Activated T-cell treated with anti-CD3 and anti-CD28 coated beads, Interleukin-2, amount 50 U/mL, for 24 hours (primary cell): ENCODE measurements at regions not wholly inside any gene's neighbourhood (a gene's known extent, or its start where the extent isn't known, plus 50 kb on each side); places are given as distances from the start of the nearest gene placed in this dataset.
"Not testable (repeated sequence)": the region's sequence is repeated elsewhere in the genome, so short reads cannot be mapped to it uniquely, and the experiment has no call there.

Experiments
- DNase-seq: peaks from one replicate; pipeline ENCODE4 v3.0.0-alpha.2; 2020
- H3K27ac Mint-ChIP-seq: 2 replicates; pipeline ENCODE4 v1.8.0; 2020; ENCODE audit warnings: mild to moderate bottlenecking, mixed read lengths
- H3K27me3 Mint-ChIP-seq: 2 replicates; pipeline ENCODE4 v1.8.0; 2020; ENCODE audit warnings: mixed read lengths
- H3K36me3 Mint-ChIP-seq: 2 replicates; pipeline ENCODE4 v1.8.0; 2020; ENCODE audit warnings: low read depth, mixed read lengths
- H3K4me1 Mint-ChIP-seq: 2 replicates; pipeline ENCODE4 v1.8.0; 2020; ENCODE audit warnings: low read depth, mixed read lengths
- H3K4me3 Mint-ChIP-seq: 2 replicates; pipeline ENCODE4 v1.8.0; 2020; ENCODE audit warnings: mild to moderate bottlenecking, moderate library complexity, mixed read lengths
- H3K9me3 Mint-ChIP-seq: 2 replicates; pipeline ENCODE4 v1.8.0; 2020; ENCODE audit warnings: mixed read lengths

GRCh38 chr10:106267591-106267990, 896.9 kb downstream of the SORCS1 start:
- no peak for DNase-seq
- no peak overlapping the region for H3K27ac Mint-ChIP-seq
- H3K4me1 Mint-ChIP-seq = no peaks in the 10 kb centered on the region
- no peaks in the 10 kb centered on the region for H3K27me3 Mint-ChIP-seq
- H3K36me3 Mint-ChIP-seq = no peaks in the 10 kb centered on the region
- H3K9me3 Mint-ChIP-seq = peaks cover 5% of the 10 kb centered on the region
- no peak overlapping the region for H3K4me3 Mint-ChIP-seq

GRCh38 chr10:106257432-106257831, 907.1 kb downstream of the SORCS1 start:
- not testable (repeated sequence) for H3K27ac Mint-ChIP-seq, H3K36me3 Mint-ChIP-seq, H3K9me3 Mint-ChIP-seq, H3K27me3 Mint-ChIP-seq, DNase-seq, H3K4me1 Mint-ChIP-seq, H3K4me3 Mint-ChIP-seq

- Mint-ChIP-seq H3K9me3 (peaks cover 7% of the 10 kb centered on the region), H3K36me3 (no peaks in the 10 kb centered on the region), H3K4me3 (no peak overlapping the region), H3K4me1 (no peaks in the 10 kb centered on the region), H3K27me3 (no peaks in the 10 kb centered on the region), H3K27ac (no peak overlapping the region)
- no peak for DNase-seq
These were observed 909.3 kb downstream of the SORCS1 start for GRCh38 chr10:106255111-106255678.

GRCh38 chr10:106254071-106254470, 910.4 kb downstream of the SORCS1 start:
- H3K27me3 Mint-ChIP-seq = no peaks in the 10 kb centered on the region
- no peaks in the 10 kb centered on the region for H3K36me3 Mint-ChIP-seq
- H3K9me3 Mint-ChIP-seq = peaks cover 6% of the 10 kb centered on the region
- H3K4me1 Mint-ChIP-seq = no peaks in the 10 kb centered on the region
- no peak overlapping the region for H3K4me3 Mint-ChIP-seq
- DNase-seq = no peak
- no peak overlapping the region for H3K27ac Mint-ChIP-seq

GRCh38 chr10:106252541-106252940, 912.0 kb downstream of the SORCS1 start:
- no peaks in the 10 kb centered on the region for H3K36me3 Mint-ChIP-seq
- H3K27me3 Mint-ChIP-seq = no peaks in the 10 kb centered on the region
- H3K4me1 Mint-ChIP-seq = no peaks in the 10 kb centered on the region
- DNase-seq = no peak
- peaks cover 6% of the 10 kb centered on the region for H3K9me3 Mint-ChIP-seq
- H3K27ac Mint-ChIP-seq = no peak overlapping the region
- H3K4me3 Mint-ChIP-seq = no peak overlapping the region

- H3K4me3 Mint-ChIP-seq = no peak overlapping the region
- no peaks in the 10 kb centered on the region for H3K4me1 Mint-ChIP-seq
- no peaks in the 10 kb centered on the region for H3K36me3 Mint-ChIP-seq
- DNase-seq = no peak
- H3K27me3 Mint-ChIP-seq = no peaks in the 10 kb centered on the region
- H3K9me3 Mint-ChIP-seq = peaks cover 6% of the 10 kb centered on the region
- no peak overlapping the region for H3K27ac Mint-ChIP-seq
These were observed 912.9 kb downstream of the SORCS1 start for GRCh38 chr10:106251573-106251972.

GRCh38 chr10:106242301-106242700, 922.2 kb downstream of the SORCS1 start:
- Mint-ChIP-seq H3K27me3 (no peaks in the 10 kb centered on the region), H3K4me3 (no peak overlapping the region), H3K9me3 (peaks cover 2% of the 10 kb centered on the region), H3K4me1 (no peaks in the 10 kb centered on the region), H3K36me3 (no peaks in the 10 kb centered on the region), H3K27ac (no peak overlapping the region)
- no peak for DNase-seq

- Mint-ChIP-seq H3K27me3 (no peaks in the 10 kb centered on the region), H3K4me1 (no peaks in the 10 kb centered on the region), H3K4me3 (no peak overlapping the region), H3K9me3 (no peaks in the 10 kb centered on the region), H3K27ac (no peak overlapping the region), H3K36me3 (no peaks in the 10 kb centered on the region)
- DNase-seq = no peak
These were observed 937.7 kb downstream of the SORCS1 start for GRCh38 chr10:106226828-106227227.

GRCh38 chr10:106226142-106226541, 938.4 kb downstream of the SORCS1 start:
- no peaks in the 10 kb centered on the region for H3K27me3 Mint-ChIP-seq
- DNase-seq = no peak
- no peaks in the 10 kb centered on the region for H3K36me3 Mint-ChIP-seq
- peaks cover under 1% of the 10 kb centered on the region for H3K9me3 Mint-ChIP-seq
- no peak overlapping the region for H3K4me3 Mint-ChIP-seq
- no peak overlapping the region for H3K27ac Mint-ChIP-seq
- H3K4me1 Mint-ChIP-seq = no peaks in the 10 kb centered on the region

- Mint-ChIP-seq H3K27me3 (no peaks in the 10 kb centered on the region), H3K27ac (no peak overlapping the region), H3K9me3 (peaks cover 4% of the 10 kb centered on the region), H3K36me3 (no peaks in the 10 kb centered on the region), H3K4me3 (no peak overlapping the region), H3K4me1 (no peaks in the 10 kb centered on the region)
- DNase-seq = no peak
These were observed 939.8 kb downstream of the SORCS1 start for GRCh38 chr10:106224676-106225075.

GRCh38 chr10:106217627-106218026, 946.9 kb downstream of the SORCS1 start:
- H3K4me1 Mint-ChIP-seq = no peaks in the 10 kb centered on the region
- no peaks in the 10 kb centered on the region for H3K27me3 Mint-ChIP-seq

GRCh38 chr10:106216085-106216484, 948.4 kb downstream of the SORCS1 start:
- no peaks in the 10 kb centered on the region for H3K27me3 Mint-ChIP-seq
- no peaks in the 10 kb centered on the region for H3K36me3 Mint-ChIP-seq
- peaks cover 8% of the 10 kb centered on the region for H3K9me3 Mint-ChIP-seq
- DNase-seq = no peak
- no peaks in the 10 kb centered on the region for H3K4me1 Mint-ChIP-seq
- H3K4me3 Mint-ChIP-seq = no peak overlapping the region
- H3K27ac Mint-ChIP-seq = no peak overlapping the region

More at GRCh38 chr10:106217627-106218026, 946.9 kb downstream of the SORCS1 start:
- no peak overlapping the region for H3K27ac Mint-ChIP-seq
- no peaks in the 10 kb centered on the region for H3K36me3 Mint-ChIP-seq
- peaks cover 7% of the 10 kb centered on the region for H3K9me3 Mint-ChIP-seq
- H3K4me3 Mint-ChIP-seq = no peak overlapping the region
- DNase-seq = no peak

- Mint-ChIP-seq H3K9me3 (peaks cover 9% of the 10 kb centered on the region), H3K4me3 (no peak overlapping the region), H3K36me3 (no peaks in the 10 kb centered on the region), H3K27me3 (no peaks in the 10 kb centered on the region), H3K27ac (no peak overlapping the region), H3K4me1 (no peaks in the 10 kb centered on the region)
- DNase-seq = no peak
These were observed 950.3 kb downstream of the SORCS1 start for GRCh38 chr10:106214243-106214642.

- H3K4me3 Mint-ChIP-seq = no peak overlapping the region
- DNase-seq = no peak
- no peaks in the 10 kb centered on the region for H3K36me3 Mint-ChIP-seq
- H3K27ac Mint-ChIP-seq = no peak overlapping the region
- H3K27me3 Mint-ChIP-seq = no peaks in the 10 kb centered on the region
- H3K9me3 Mint-ChIP-seq = peaks cover 9% of the 10 kb centered on the region
- H3K4me1 Mint-ChIP-seq = no peaks in the 10 kb centered on the region
These were observed 951.0 kb downstream of the SORCS1 start for GRCh38 chr10:106213493-106213892.

- Mint-ChIP-seq H3K36me3 (no peaks in the 10 kb centered on the region), H3K27ac (no peak overlapping the region), H3K4me1 (no peaks in the 10 kb centered on the region), H3K27me3 (no peaks in the 10 kb centered on the region), H3K4me3 (no peak overlapping the region), H3K9me3 (no peaks in the 10 kb centered on the region)
- no peak for DNase-seq
These were observed 966.2 kb downstream of the SORCS1 start for GRCh38 chr10:106198275-106198674.

GRCh38 chr10:106189292-106189691, 975.2 kb downstream of the SORCS1 start:
- Mint-ChIP-seq H3K27me3 (no peaks in the 10 kb centered on the region), H3K27ac (no peak overlapping the region), H3K9me3 (peaks cover 3% of the 10 kb centered on the region), H3K4me1 (no peaks in the 10 kb centered on the region), H3K36me3 (no peaks in the 10 kb centered on the region), H3K4me3 (no peak overlapping the region)
- DNase-seq = no peak
